ENCODE measurements at regions not wholly inside any gene's neighbourhood (a gene's known extent, or its start where the extent isn't known, plus 50 kb on each side); places are given as distances from the start of the nearest gene placed in this dataset.

DNA sequence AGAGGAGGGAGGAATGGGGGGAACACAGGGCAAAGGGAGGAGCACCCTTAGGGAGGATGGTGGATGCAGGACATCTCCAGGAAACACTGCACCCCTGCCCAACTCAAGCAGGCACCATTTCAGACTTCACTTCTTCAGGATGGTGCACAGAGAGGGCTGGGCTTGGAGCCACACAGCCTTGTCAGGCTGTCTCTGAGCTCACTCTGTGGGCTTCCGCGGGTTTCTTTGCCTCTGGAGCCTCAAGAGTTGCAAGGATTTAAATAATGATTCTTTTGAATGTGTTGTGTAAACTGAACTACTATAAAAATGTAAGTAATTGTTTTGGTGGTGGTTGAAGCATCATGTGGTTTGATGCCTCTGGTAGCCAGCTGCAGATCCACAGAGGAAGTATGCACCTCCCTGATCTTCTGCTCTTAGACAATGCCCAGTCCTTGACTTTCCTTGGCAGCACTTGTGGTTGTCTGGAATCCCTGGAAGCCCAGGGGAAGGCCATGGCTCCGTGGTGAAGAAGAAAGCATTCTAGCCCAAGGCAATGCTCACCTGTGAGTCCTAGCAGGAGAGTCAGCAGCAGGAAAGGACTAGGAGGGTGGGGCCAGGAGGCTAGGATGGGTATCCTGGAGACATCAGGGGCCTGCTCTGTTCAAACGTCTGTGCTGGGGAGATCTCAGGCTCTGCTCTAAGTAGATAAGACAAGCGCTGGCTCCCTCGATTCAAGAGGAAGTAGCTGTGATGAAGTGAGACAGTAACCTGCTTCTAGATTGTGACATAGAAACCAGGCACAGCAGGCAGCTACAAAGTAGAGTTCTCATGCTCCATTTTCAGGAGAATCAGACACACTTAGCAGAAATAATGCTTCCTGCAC is 50.2 kb upstream of the SIRPG start (continued):
- TF ChIP-seq, protein P1, sequence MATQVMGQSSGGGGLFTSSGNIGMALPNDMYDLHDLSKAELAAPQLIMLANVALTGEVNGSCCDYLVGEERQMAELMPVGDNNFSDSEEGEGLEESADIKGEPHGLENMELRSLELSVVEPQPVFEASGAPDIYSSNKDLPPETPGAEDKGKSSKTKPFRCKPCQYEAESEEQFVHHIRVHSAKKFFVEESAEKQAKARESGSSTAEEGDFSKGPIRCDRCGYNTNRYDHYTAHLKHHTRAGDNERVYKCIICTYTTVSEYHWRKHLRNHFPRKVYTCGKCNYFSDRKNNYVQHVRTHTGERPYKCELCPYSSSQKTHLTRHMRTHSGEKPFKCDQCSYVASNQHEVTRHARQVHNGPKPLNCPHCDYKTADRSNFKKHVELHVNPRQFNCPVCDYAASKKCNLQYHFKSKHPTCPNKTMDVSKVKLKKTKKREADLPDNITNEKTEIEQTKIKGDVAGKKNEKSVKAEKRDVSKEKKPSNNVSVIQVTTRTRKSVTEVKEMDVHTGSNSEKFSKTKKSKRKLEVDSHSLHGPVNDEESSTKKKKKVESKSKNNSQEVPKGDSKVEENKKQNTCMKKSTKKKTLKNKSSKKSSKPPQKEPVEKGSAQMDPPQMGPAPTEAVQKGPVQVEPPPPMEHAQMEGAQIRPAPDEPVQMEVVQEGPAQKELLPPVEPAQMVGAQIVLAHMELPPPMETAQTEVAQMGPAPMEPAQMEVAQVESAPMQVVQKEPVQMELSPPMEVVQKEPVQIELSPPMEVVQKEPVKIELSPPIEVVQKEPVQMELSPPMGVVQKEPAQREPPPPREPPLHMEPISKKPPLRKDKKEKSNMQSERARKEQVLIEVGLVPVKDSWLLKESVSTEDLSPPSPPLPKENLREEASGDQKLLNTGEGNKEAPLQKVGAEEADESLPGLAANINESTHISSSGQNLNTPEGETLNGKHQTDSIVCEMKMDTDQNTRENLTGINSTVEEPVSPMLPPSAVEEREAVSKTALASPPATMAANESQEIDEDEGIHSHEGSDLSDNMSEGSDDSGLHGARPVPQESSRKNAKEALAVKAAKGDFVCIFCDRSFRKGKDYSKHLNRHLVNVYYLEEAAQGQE (IDR thresholded peaks at IDR 0.05; ENCODE audit: low read depth, low read length), result no peak
- TF ChIP-seq MYB (IDR thresholded peaks at IDR 0.05; ENCODE audit: borderline replicate concordance, low read depth, low read length), result no peak
- no peak for TF ChIP-seq SRF (IDR thresholded peaks at IDR 0.05; ENCODE audit: low read depth in 2 of 2, low read length in 2 of 2)
- no peak for TF ChIP-seq SMAD5 (IDR thresholded peaks at IDR 0.05; ENCODE audit: low read depth)
- TF ChIP-seq CREB1 (IDR thresholded peaks at IDR 0.05; ENCODE audit: low read depth), result no peak
- no peak for TF ChIP-seq YBX1 (IDR thresholded peaks at IDR 0.05)

Measured in GM12878 (cell line).